SH-SY5Y (cell line): ENCODE measurements at regions not wholly inside any gene's neighbourhood (a gene's known extent, or its start where the extent isn't known, plus 50 kb on each side); places are given as distances from the start of the nearest gene placed in this dataset.

Experiments used
- GATA2 ChIP-seq: IDR thresholded peaks from 2 replicates; pipeline ENCODE4 v1.6.1; 2011; ENCODE audit warnings: mild to moderate bottlenecking, low read depth, low read length
- GATA3 ChIP-seq: IDR thresholded peaks from 2 replicates; pipeline ENCODE4 v1.6.1; 2011; ENCODE audit warnings: low read depth, mild to moderate bottlenecking, low read length, moderate library complexity

DNA sequence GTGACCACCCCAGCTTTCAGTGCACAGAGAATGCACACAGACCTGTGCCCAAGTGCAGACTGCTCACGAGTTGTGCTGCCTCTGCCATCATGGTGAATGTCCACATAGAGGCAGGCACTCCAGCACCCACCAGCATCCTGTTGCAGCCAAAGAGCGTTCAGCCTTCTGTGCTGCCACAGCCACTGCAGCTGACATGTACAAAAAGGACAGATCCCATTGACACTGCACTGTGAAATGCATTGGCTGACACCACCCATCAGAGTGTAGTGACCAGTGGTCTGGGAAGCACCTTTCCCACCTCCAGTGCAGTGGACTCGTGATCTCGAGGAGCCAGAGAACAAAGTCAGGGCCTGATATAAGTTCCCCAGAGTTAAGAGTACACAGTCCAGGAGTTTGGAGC, 260.3 kb downstream of the RAP2B start:
- no peak for TF ChIP-seq GATA3
- no peak for TF ChIP-seq GATA2
